ENCODE measurements at regions not wholly inside any gene's neighbourhood (a gene's known extent, or its start where the extent isn't known, plus 50 kb on each side); places are given as distances from the start of the nearest gene placed in this dataset.

GRCh38 chr11:121895919-121896318, 220.1 kb downstream of the BLID start:
- no peak overlapping the region for H3K4me3 Mint-ChIP-seq (ENCODE audit: unreplicated experiment)
- peaks cover 4% of the 10 kb centered on the region for H3K27me3 Mint-ChIP-seq (ENCODE audit: unreplicated experiment)
- H3K27ac Mint-ChIP-seq (ENCODE audit: unreplicated experiment), result no peak overlapping the region
- DNase-seq, result no peak
- peaks cover 2% of the 10 kb centered on the region for H3K9me3 Mint-ChIP-seq (ENCODE audit: unreplicated experiment)
- H3K36me3 Mint-ChIP-seq (ENCODE audit: unreplicated experiment), result no peaks in the 10 kb centered on the region
- TF ChIP-seq CTCF (IDR thresholded peaks at IDR 0.05; ENCODE audit: partially characterized antibody, unreplicated experiment), result no peak
- H3K4me1 Mint-ChIP-seq (ENCODE audit: low read depth, unreplicated experiment), result no peaks in the 10 kb centered on the region

DNA sequence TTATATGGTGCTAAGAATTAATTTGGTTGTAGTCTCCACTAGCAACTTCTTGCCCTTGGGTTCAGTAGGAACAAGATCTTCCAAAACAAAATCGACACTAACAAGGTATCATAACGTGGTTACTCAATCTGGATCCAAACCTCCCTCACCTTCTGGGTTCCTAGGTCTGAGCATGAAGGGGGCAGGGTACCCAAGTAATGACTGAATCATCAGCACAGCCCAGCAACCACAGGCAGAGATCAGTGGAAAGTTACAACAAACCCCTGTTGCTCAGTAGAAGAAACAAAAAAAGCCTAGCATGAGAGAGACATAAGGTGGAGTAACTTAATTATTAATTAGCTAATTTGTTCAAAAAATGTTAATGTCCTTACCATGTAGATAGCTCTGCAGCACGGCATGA, 221.4 kb downstream of the BLID start:
- Mint-ChIP-seq H3K4me1 (ENCODE audit: low read depth, unreplicated experiment) (no peaks in the 10 kb centered on the region), H3K4me3 (ENCODE audit: unreplicated experiment) (no peak overlapping the region), H3K27me3 (ENCODE audit: unreplicated experiment) (peaks cover 4% of the 10 kb centered on the region), H3K9me3 (ENCODE audit: unreplicated experiment) (peaks cover 2% of the 10 kb centered on the region), H3K36me3 (ENCODE audit: unreplicated experiment) (no peaks in the 10 kb centered on the region), H3K27ac (ENCODE audit: unreplicated experiment) (no peak overlapping the region)
- no peak for TF ChIP-seq CTCF (IDR thresholded peaks at IDR 0.05; ENCODE audit: partially characterized antibody, unreplicated experiment)
- no peak for DNase-seq

DNA sequence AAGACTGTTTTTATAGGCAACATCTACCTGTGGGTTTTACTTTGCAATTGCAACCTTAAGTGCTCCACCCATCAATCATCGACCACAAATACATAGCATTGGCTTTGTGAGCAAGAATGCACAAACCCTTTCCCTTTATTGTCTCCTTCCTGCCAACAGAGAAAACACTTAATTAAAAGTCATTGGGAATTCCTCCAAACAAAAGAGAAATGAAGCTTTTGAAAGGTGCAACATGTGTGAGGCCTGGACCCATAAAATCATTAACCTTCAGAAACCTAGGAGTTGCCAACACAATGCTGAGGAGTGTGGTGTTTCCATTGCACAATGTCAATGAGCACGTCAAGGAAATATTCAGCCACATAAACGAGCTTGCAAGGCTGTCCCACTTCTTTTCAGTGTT, 223.2 kb downstream of the BLID start:
- Mint-ChIP-seq H3K4me1 (ENCODE audit: low read depth, unreplicated experiment) (no peaks in the 10 kb centered on the region), H3K36me3 (ENCODE audit: unreplicated experiment) (no peaks in the 10 kb centered on the region), H3K4me3 (ENCODE audit: unreplicated experiment) (no peak overlapping the region), H3K27me3 (ENCODE audit: unreplicated experiment) (peaks cover 4% of the 10 kb centered on the region), H3K9me3 (ENCODE audit: unreplicated experiment) (no peaks in the 10 kb centered on the region), H3K27ac (ENCODE audit: unreplicated experiment) (no peak overlapping the region)
- DNase-seq, result no peak
- no peak for TF ChIP-seq CTCF (IDR thresholded peaks at IDR 0.05; ENCODE audit: partially characterized antibody, unreplicated experiment)

DNA sequence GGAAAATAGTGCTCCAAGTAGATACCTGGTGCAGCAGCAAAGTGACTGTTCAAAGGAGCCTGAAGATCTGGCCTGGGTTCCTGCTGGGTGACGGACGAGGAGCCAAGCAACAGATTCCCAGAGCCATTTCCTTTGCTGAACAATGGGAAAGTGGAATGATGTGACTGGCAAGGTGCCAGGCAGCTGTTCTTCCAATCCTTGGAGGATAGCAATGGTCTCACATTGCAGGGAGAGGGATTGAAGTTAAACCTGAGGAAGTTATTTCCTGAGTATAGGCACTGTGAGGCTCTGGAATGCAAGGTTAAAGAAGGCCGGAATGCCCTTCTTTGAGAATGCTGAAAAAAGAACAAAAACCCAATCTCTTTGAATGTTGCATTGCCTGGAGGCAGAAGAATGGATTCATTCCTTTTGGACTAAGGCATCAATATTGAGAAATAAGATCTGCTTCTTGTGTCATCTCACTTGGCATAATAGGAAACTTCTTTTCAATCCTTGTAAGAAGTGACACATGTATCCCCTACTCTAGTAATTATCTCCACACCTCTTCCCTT, 223.8 kb downstream of the BLID start:
- no peaks in the 10 kb centered on the region for H3K36me3 Mint-ChIP-seq (ENCODE audit: unreplicated experiment)
- no peak overlapping the region for H3K27ac Mint-ChIP-seq (ENCODE audit: unreplicated experiment)
- H3K4me3 Mint-ChIP-seq (ENCODE audit: unreplicated experiment), result no peak overlapping the region
- no peak for DNase-seq
- peaks cover 3% of the 10 kb centered on the region for H3K9me3 Mint-ChIP-seq (ENCODE audit: unreplicated experiment)
- H3K4me1 Mint-ChIP-seq (ENCODE audit: low read depth, unreplicated experiment), result peaks cover 6% of the 10 kb centered on the region
- H3K27me3 Mint-ChIP-seq (ENCODE audit: unreplicated experiment), result peaks cover 4% of the 10 kb centered on the region
- TF ChIP-seq CTCF (IDR thresholded peaks at IDR 0.05; ENCODE audit: partially characterized antibody, unreplicated experiment), result no peak

GRCh38 chr11:121890946-121891515, 225.0 kb downstream of the BLID start:
- H3K36me3 Mint-ChIP-seq (ENCODE audit: unreplicated experiment), result no peaks in the 10 kb centered on the region
- peaks cover 15% of the 10 kb centered on the region for H3K4me1 Mint-ChIP-seq (ENCODE audit: low read depth, unreplicated experiment)
- peaks cover 14% of the 10 kb centered on the region for H3K9me3 Mint-ChIP-seq (ENCODE audit: unreplicated experiment)
- TF ChIP-seq CTCF (IDR thresholded peaks at IDR 0.05; ENCODE audit: partially characterized antibody, unreplicated experiment), result no peak
- peaks cover 12% of the 10 kb centered on the region for H3K27me3 Mint-ChIP-seq (ENCODE audit: unreplicated experiment)
- DNase-seq, result no peak
- no peak overlapping the region for H3K27ac Mint-ChIP-seq (ENCODE audit: unreplicated experiment)
- no peak overlapping the region for H3K4me3 Mint-ChIP-seq (ENCODE audit: unreplicated experiment)
